ENCODE measurements at regions not wholly inside any gene's neighbourhood (a gene's known extent, or its start where the extent isn't known, plus 50 kb on each side); places are given as distances from the start of the nearest gene placed in this dataset.

- Histone ChIP-seq H3K27ac (no peak overlapping the region), H3K27me3 (no peaks in the 10 kb centered on the region), H3K9me3 (no peaks in the 10 kb centered on the region), H3K4me1 (no peaks in the 10 kb centered on the region), H3K36me3 (no peaks in the 10 kb centered on the region), H3K4me3 (no peak overlapping the region)
- intact Hi-C loops (cut with DNase I) = no loop called here
- DNase-seq = no peak
- no peak for TF ChIP-seq CTCF (IDR thresholded peaks at IDR 0.05)
- no peak for ATAC-seq
Observed at GRCh38 chr7:85765698-85766298, 578.9 kb upstream of the SEMA3D start.

GRCh38 chr7:85764034-85764433 lies 577.2 kb upstream of the SEMA3D start:
- intact Hi-C loops (cut with DNase I) = no loop called here
- no peak overlapping the region for H3K4me3 ChIP-seq
- H3K4me1 ChIP-seq = no peaks in the 10 kb centered on the region
- DNase-seq = no peak
- no peak for TF ChIP-seq CTCF (IDR thresholded peaks at IDR 0.05)
- no peaks in the 10 kb centered on the region for H3K9me3 ChIP-seq
- H3K36me3 ChIP-seq = no peaks in the 10 kb centered on the region
- H3K27me3 ChIP-seq = no peaks in the 10 kb centered on the region
- no peak for ATAC-seq
- no peak overlapping the region for H3K27ac ChIP-seq

GRCh38 chr7:85757348-85757747 lies 570.5 kb upstream of the SEMA3D start:
- H3K36me3 ChIP-seq = no peaks in the 10 kb centered on the region
- ATAC-seq = no peak
- H3K27ac ChIP-seq = no peak overlapping the region
- H3K27me3 ChIP-seq = no peaks in the 10 kb centered on the region
- peaks cover 0 to 7% of the 10 kb centered on the region in 2 donors for H3K9me3 ChIP-seq
- intact Hi-C loops (cut with DNase I) = no loop called here
- no peak for DNase-seq
- no peak for TF ChIP-seq CTCF (IDR thresholded peaks at IDR 0.05)
- H3K4me3 ChIP-seq = no peak overlapping the region
- no peaks in the 10 kb centered on the region for H3K4me1 ChIP-seq

DNA sequence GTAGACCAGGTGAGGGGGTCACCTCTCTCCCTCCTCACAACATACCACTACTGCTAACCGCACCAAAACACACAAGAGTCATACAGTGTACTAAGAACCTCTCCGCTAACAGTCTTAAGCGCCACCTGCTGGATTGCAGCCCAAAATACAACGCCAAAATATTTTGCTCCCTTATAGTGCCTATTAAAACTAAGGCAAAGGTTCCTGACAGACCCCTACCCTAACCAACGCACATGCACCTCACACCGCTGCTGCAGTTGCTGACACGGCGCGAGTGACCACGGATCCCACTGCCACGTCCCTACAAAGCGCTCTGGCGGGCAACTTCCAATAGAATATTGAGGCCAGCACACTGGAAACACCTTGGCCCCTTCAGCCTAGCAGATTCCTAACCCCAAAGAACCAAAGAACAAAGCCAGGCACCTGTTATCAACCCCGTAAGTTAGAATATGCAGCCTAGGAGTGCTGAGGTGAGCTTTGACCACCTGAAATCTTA lies 563.6 kb upstream of the SEMA3D start:
- Histone ChIP-seq H3K4me1 (no peaks in the 10 kb centered on the region), H3K9me3 (peaks cover 0 to 13% of the 10 kb centered on the region in 2 donors), H3K27ac (no peak overlapping the region), H3K36me3 (no peaks in the 10 kb centered on the region), H3K27me3 (no peaks in the 10 kb centered on the region), H3K4me3 (no peak overlapping the region)
- ATAC-seq (peak; percentile 86), DNase-seq (peak in 2 of 4 donors; percentile 54 to 60)
- intact Hi-C loops (cut with DNase I) = no loop called here
- peak; percentile 38 to 42 for TF ChIP-seq CTCF (IDR thresholded peaks at IDR 0.05)

DNA sequence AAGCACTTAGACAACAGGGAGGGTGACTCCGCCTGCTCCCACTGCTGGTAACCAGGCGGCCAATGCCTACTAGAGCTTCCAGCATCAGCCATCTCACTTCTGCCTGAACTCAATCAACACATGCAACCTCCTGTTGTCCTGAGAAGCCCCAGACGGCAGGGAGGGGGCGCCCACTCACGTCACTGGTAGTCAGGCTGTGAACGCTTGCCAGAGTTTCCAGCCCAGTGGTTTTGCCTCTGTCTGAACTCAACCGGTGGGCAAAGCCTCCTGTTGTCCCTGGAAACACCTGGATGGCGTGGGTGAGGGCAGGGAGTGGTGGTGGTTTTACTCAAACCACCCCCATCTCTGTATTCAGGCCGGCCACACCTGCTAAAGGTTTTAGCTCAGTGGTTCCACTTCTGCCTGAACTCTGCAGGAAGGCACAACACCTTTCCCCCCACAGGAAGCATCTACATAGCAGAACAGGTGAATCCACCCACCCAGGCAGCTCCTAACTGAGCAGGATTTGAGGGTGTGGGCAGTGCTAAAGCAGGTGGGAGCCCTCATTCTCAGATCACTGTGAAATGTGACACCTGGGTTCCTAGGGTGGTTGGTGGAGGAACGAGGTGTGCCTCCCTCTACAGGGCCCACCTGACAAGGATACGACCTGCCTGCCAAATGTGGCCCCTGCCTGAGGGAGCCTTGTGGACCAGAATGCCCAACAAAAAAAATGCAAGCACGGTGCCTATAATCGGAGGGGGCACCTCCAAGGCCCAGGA lies 563.0 kb upstream of the SEMA3D start:
- H3K36me3 ChIP-seq = no peaks in the 10 kb centered on the region
- no peaks in the 10 kb centered on the region for H3K4me1 ChIP-seq
- no peaks in the 10 kb centered on the region for H3K27me3 ChIP-seq
- ATAC-seq (peak; percentile 12), DNase-seq (peak in 1 of 4 donors; percentile 31)
- intact Hi-C loops (cut with DNase I) = no loop called here
- no peak overlapping the region for H3K27ac ChIP-seq
- no peak for TF ChIP-seq CTCF (IDR thresholded peaks at IDR 0.05)
- H3K4me3 ChIP-seq = no peak overlapping the region
- H3K9me3 ChIP-seq = peaks cover 0 to 19% of the 10 kb centered on the region in 2 donors
